HepG2 (cell line): ENCODE measurements at regions not wholly inside any gene's neighbourhood (a gene's known extent, or its start where the extent isn't known, plus 50 kb on each side); places are given as distances from the start of the nearest gene placed in this dataset.

Experiments
- ATAC-seq: fragments of 200-7000 bp; cut with Tn5 transposase; 3 replicates; pipeline ENCODE4 v1.9.1; 2020; ENCODE audit warnings: mild to moderate bottlenecking, moderate library complexity
- BruUV-seq: library from RNA; stranded (reverse); fragments of 400-500 nt; replicated peaks from 2 replicates; lab custom pipeline; 2021; lab: Mats Ljungman, UMichigan
- CTCF ChIA-PET: fragments of 300-600 bp; formaldehyde crosslinking; extraction: SDS; loops from one replicate; lab custom pipeline; 2021; ENCODE audit warnings: low total read pairs, inconsistent platforms, low intra/inter-chr PET ratio; lab: Yijun Ruan, JAX
- POLR2A ChIA-PET: fragments of 350-600 bp; sonication (Branson Sonifier 250); formaldehyde crosslinking; loops from one replicate; lab custom pipeline; 2020; ENCODE audit warnings: antibody characterized with exemption, inconsistent platforms; lab: Yijun Ruan, JAX
- DNase-seq: peaks from one replicate; pipeline ENCODE4 v3.0.0-alpha.2; 2015; ENCODE audit warnings: low spot score
- FAIRE-seq: peaks from 3 replicates; lab custom pipeline; 2011; peaks lifted over from hg19 to GRCh38; lab: Jason Lieb, UNC
- H2AFZ ChIP-seq: one replicate; pipeline ENCODE4 v1.6.1; 2011; ENCODE audit warnings: low read length, inconsistent platforms
- H3K27ac ChIP-seq: fragments of 300-600 bp; 3 replicates; pipeline ENCODE4 v1.8.0; 2011; ENCODE audit warnings: mixed run types, mild to moderate bottlenecking, mixed read lengths, low read length, inconsistent platforms; ENCODE audit not compliant: insufficient read depth; ENCODE audit errors: extremely low read length
- H3K27me3 ChIP-seq, 2 experiments: fragments of 200-600 bp in 1 of 2; 2 replicates in 1 of 2; 3 replicates in 1 of 2; pipeline versions ENCODE4 v1.6.0 to v1.8.0; 2011; ENCODE audit warnings: low read length in 2 of 2, mild to moderate bottlenecking in 2 of 2, moderate library complexity in 2 of 2, inconsistent platforms in 1 of 2; ENCODE audit not compliant: insufficient read depth in 2 of 2, control insufficient read depth in 1 of 2
- H3K36me3 ChIP-seq, 2 experiments: fragments of 200-600 bp in 1 of 2; replicated peaks in 1 of 2; 2 replicates in 1 of 2; 3 replicates in 1 of 2; pipeline versions ENCODE4 v1.5.1 to v1.8.0; 2011; ENCODE audit warnings: low read length in 2 of 2, inconsistent platforms in 1 of 2; ENCODE audit not compliant: insufficient read depth in 2 of 2, control insufficient read depth in 1 of 2
- H3K4me1 ChIP-seq: 2 replicates; pipeline ENCODE4 v1.5.1; 2012; ENCODE audit warnings: low read length, inconsistent platforms; ENCODE audit not compliant: insufficient read depth
- H3K4me2 ChIP-seq: 2 replicates; pipeline ENCODE4 v1.6.0; 2011; ENCODE audit warnings: low read depth, low read length, inconsistent platforms
- H3K4me3 ChIP-seq, 3 experiments: fragments of 200-600 bp in 1 of 3; sonication (generic), shearing (Covaris generic) in 1 of 3; replicated peaks in 1 of 3; 2 replicates each; pipeline ENCODE4 v1.5.1; 2011 to 2016; ENCODE audit warnings: low read length in 3 of 3, inconsistent platforms in 2 of 3, low read depth in 2 of 3, mild to moderate bottlenecking in 2 of 3, control low read depth in 1 of 3, mixed read lengths in 1 of 3; ENCODE audit not compliant: insufficient read depth in 1 of 3
- H3K79me2 ChIP-seq: one replicate; pipeline ENCODE4 v1.6.1; 2011; ENCODE audit warnings: low read length, inconsistent platforms; ENCODE audit not compliant: insufficient read depth
- H3K9ac ChIP-seq: 2 replicates; pipeline ENCODE4 v1.6.0; 2011; ENCODE audit warnings: mild to moderate bottlenecking, low read depth, low read length, inconsistent platforms; ENCODE audit not compliant: insufficient read depth
- H3K9me3 ChIP-seq: 2 replicates; pipeline ENCODE4 v1.5.1; 2012; ENCODE audit warnings: mild to moderate bottlenecking, low read length
- H4K20me1 ChIP-seq: 2 replicates; pipeline ENCODE4 v1.6.0; 2011; ENCODE audit warnings: inconsistent platforms, mild to moderate bottlenecking, low read length, moderate library complexity; ENCODE audit not compliant: insufficient read depth
- CBX1 ChIP-seq: IDR thresholded peaks from one replicate; pipeline ENCODE4 v1.6.1; 2016; ENCODE audit warnings: antibody characterized with exemption, low read depth
- CCDC6 ChIP-seq: sonication (generic); formaldehyde crosslinking; IDR thresholded peaks from 2 replicates; pipeline ENCODE4 v1.8.1; 2022; ENCODE audit warnings: mild to moderate bottlenecking, missing genetic modification reagents, moderate library complexity
- DNMT3B ChIP-seq: conservative IDR thresholded peaks from 2 replicates; pipeline ENCODE4 v1.6.1; 2016; ENCODE audit warnings: missing biosample characterization, control low read depth
- GLMP ChIP-seq: sonication (generic); formaldehyde crosslinking; IDR thresholded peaks from 2 replicates; pipeline ENCODE4 v1.9.0; 2021; ENCODE audit warnings: missing genetic modification reagents, mild to moderate bottlenecking, borderline replicate concordance
- HMG20A ChIP-seq: IDR thresholded peaks from 2 replicates; pipeline ENCODE4 v1.6.1; 2016; ENCODE audit warnings: borderline replicate concordance
- JUN ChIP-seq: sonication (generic); formaldehyde crosslinking; IDR thresholded peaks from 2 replicates; pipeline ENCODE4 v1.4.0; 2020; ENCODE audit warnings: mild to moderate bottlenecking, missing genetic modification reagents
- KMT2B ChIP-seq: IDR thresholded peaks from 2 replicates; pipeline ENCODE4 v1.6.1; 2016; ENCODE audit warnings: missing genetic modification reagents, missing compliant biosample characterization
- SP2 ChIP-seq: sonication (generic); formaldehyde crosslinking; IDR thresholded peaks from 2 replicates; pipeline ENCODE4 v1.5.1; 2020; ENCODE audit warnings: mild to moderate bottlenecking, missing genetic modification reagents
- SP5 ChIP-seq: IDR thresholded peaks from 2 replicates; pipeline ENCODE4 v1.6.1; 2016; ENCODE audit warnings: low read depth, borderline replicate concordance
- TBL1XR1 ChIP-seq: fragments of 150-350 bp; IDR thresholded peaks from 2 replicates; pipeline ENCODE4 v1.6.1; 2014; ENCODE audit warnings: borderline replicate concordance, low read length; ENCODE audit not compliant: partially characterized antibody
- TSC22D2 ChIP-seq: sonication (generic); formaldehyde crosslinking; IDR thresholded peaks from 2 replicates; pipeline ENCODE4 v1.5.1; 2020; ENCODE audit warnings: missing genetic modification reagents, mild to moderate bottlenecking, borderline replicate concordance
- ZBTB20 ChIP-seq: sonication (generic); formaldehyde crosslinking; IDR thresholded peaks from 2 replicates; pipeline ENCODE4 v1.8.1; 2023; ENCODE audit warnings: missing genetic modification reagents, low read depth, mild to moderate bottlenecking, borderline replicate concordance
- ZMAT5 ChIP-seq: sonication (generic); formaldehyde crosslinking; IDR thresholded peaks from 2 replicates; pipeline ENCODE4 v1.5.0; 2020; ENCODE audit warnings: mild to moderate bottlenecking, low read depth, missing genetic modification reagents, borderline replicate concordance
- ZNF180 ChIP-seq: sonication (generic); formaldehyde crosslinking; IDR thresholded peaks from 2 replicates; pipeline ENCODE4 v1.4.0; 2020; ENCODE audit warnings: low read depth, missing genetic modification reagents, borderline replicate concordance
- ZNF230 ChIP-seq: sonication (generic); formaldehyde crosslinking; IDR thresholded peaks from 2 replicates; pipeline ENCODE4 v1.4.0; 2020; ENCODE audit warnings: mild to moderate bottlenecking, missing genetic modification reagents
- ZNF558 ChIP-seq: sonication (generic); formaldehyde crosslinking; IDR thresholded peaks from 2 replicates; pipeline ENCODE4 v1.9.0; 2022; ENCODE audit warnings: mild to moderate bottlenecking, missing genetic modification reagents, borderline replicate concordance
- ZNF710 ChIP-seq: sonication (generic); formaldehyde crosslinking; IDR thresholded peaks from 2 replicates; pipeline ENCODE4 v1.5.0; 2020; ENCODE audit warnings: mild to moderate bottlenecking, missing genetic modification reagents, borderline replicate concordance
- ZNF773 ChIP-seq: sonication (generic); formaldehyde crosslinking; IDR thresholded peaks from 2 replicates; pipeline ENCODE4 v1.4.0; 2020; ENCODE audit warnings: missing genetic modification reagents, borderline replicate concordance
- ZSCAN31 ChIP-seq: sonication (generic); formaldehyde crosslinking; IDR thresholded peaks from 2 replicates; pipeline ENCODE4 v1.5.0; 2020; ENCODE audit warnings: low read depth, mild to moderate bottlenecking, missing genetic modification reagents
- WGBS: methylation state at CpG from one replicate; pipeline ENCODE4 v1.1.6; 2017; ENCODE audit warnings: low lambda C conversion rate; 5-methylcytosine and 5-hydroxymethylcytosine counted together
- in situ Hi-C: cut with HindIII; loops from 2 replicates; pipeline ENCODE4 v1.10.0; 2017; ENCODE audit warnings: low pct_unique_long_range_greater_than_20kb; ENCODE audit not compliant: extremely low pct_ligation_motif_present
- intact Hi-C: fragments of 100-400 bp; cut with micrococcal nuclease; formaldehyde crosslinking; loops from one replicate; pipeline ENCODE4 v1.10.0; 2022; ENCODE audit not compliant: unreplicated experiment

GRCh38 chrX:69080855-69081465 lies 84.3 kb downstream of the PJA1 start (continued):
- TF ChIP-seq ZNF710 (CRISPR knock-in tag), result no peak
- TF ChIP-seq CCDC6, result no peak

- H3K27me3 ChIP-seq, result no peaks in the 10 kb centered on the region
- no peak overlapping the region for H3K4me2 ChIP-seq
- CTCF ChIA-PET, result no interaction called here
- ATAC-seq (no peak), FAIRE-seq (no peak), DNase-seq (no peak)
- H3K27ac ChIP-seq, result no peak overlapping the region
- H3K4me1 ChIP-seq, result no peaks in the 10 kb centered on the region
- in situ Hi-C loops, result no loop called here
- BruUV-seq, result no TSS peak
- no peak overlapping the region for H2AFZ ChIP-seq
- H3K79me2 ChIP-seq, result no peaks in the 10 kb centered on the region
- H4K20me1 ChIP-seq, result no peaks in the 10 kb centered on the region
- no peak overlapping the region for H3K9ac ChIP-seq
- POLR2A ChIA-PET, result no interaction called here
- H3K9me3 ChIP-seq, result no peaks in the 10 kb centered on the region
- H3K4me3 ChIP-seq, result no peak overlapping the region
- H3K36me3 ChIP-seq, result no peaks in the 10 kb centered on the region
- 59% methylated on average over 5 of the region's 5 CpGs for WGBS
- TF ChIP-seq ZNF230 (no peak), CBX1 (no peak), TSC22D2 (CRISPR knock-in tag) (no peak), ZNF180 (CRISPR knock-in tag) (no peak), DNMT3B (no peak), ZNF558 (CRISPR knock-in tag) (no peak), GLMP (CRISPR knock-in tag) (no peak), ZSCAN31 (CRISPR knock-in tag) (no peak), TBL1XR1 (no peak), KMT2B (CRISPR knock-in tag) (no peak), SP2 (no peak), ZNF773 (CRISPR knock-in tag) (no peak), HMG20A (CRISPR knock-in tag) (no peak), SP5 (CRISPR knock-in tag) (no peak), ZBTB20 (CRISPR knock-in tag) (no peak), ZMAT5 (CRISPR knock-in tag) (no peak), JUN (CRISPR knock-in tag) (no peak)
- intact Hi-C loops, result no loop called here
These were observed 86.0 kb downstream of the PJA1 start for GRCh38 chrX:69079268-69079667.
